ENCODE measurements at regions not wholly inside any gene's neighbourhood (a gene's known extent, or its start where the extent isn't known, plus 50 kb on each side); places are given as distances from the start of the nearest gene placed in this dataset.

DNA sequence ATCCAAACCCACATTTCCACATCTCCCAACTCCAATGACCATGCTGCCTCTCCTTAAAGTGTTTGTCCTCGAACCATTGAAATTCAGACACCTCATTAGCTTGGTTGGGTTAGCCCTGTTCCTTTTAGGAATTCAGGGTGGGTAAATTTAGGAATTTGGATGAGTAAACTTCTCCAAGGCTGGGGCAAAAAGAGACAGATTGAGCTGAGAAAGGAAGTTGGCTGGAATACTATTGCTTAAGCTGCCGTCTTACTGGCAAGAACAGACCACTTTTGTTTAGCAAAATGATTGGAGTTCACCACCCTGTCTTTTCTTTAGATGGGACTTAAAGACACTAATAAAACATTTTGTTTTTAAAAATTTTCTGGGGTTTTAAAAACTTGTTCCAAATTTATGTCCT, 143.6 kb upstream of the GDNF start:
- TF ChIP-seq CTCF (IDR thresholded peaks at IDR 0.05) (no peak), POLR2A (IDR thresholded peaks at IDR 0.05) (no peak)

Measured in body of pancreas (tissue), 4 donors.